ENCODE measurements at regions not wholly inside any gene's neighbourhood (a gene's known extent, or its start where the extent isn't known, plus 50 kb on each side); places are given as distances from the start of the nearest gene placed in this dataset.

GRCh38 chr3:64385277-64385676 lies 160.0 kb upstream of the PRICKLE2 start:
- Histone ChIP-seq H3K9ac (ENCODE audit: low read length) (no peak overlapping the region), H3K36me3 (ENCODE audit: control insufficient read depth in 1 of 2, insufficient read depth in 2 of 2, low read length in 2 of 2) (no peaks in the 10 kb centered on the region), H3K79me1 (ENCODE audit: low read length) (no peaks in the 10 kb centered on the region), H4K12ac (ENCODE audit: low read depth, low read length) (no peak overlapping the region), H4K8ac (ENCODE audit: low read depth, low read length) (no peak overlapping the region), H3K18ac (ENCODE audit: low read length) (no peak overlapping the region), H2AK5ac (ENCODE audit: low read length) (no peak overlapping the region), H3K4me2 (ENCODE audit: low read length) (no peak overlapping the region), H3K14ac (ENCODE audit: low read length) (no peak overlapping the region), H2BK120ac (ENCODE audit: insufficient read depth, low read length, poor library complexity) (no peak overlapping the region), H3K4me3 (ENCODE audit: low read depth, low read length) (no peak overlapping the region), H2BK12ac (ENCODE audit: low read length) (no peak overlapping the region), H3K23ac (ENCODE audit: low read length) (no peak overlapping the region), H3K4me1 (ENCODE audit: control insufficient read depth in 1 of 2, insufficient read depth in 2 of 2, low read length in 2 of 2) (no peaks in the 10 kb centered on the region), H3K79me2 (ENCODE audit: control insufficient read depth, insufficient read depth, low read length, poor library complexity) (no peaks in the 10 kb centered on the region), H2BK5ac (ENCODE audit: low read depth, low read length, poor library complexity) (no peak overlapping the region), H3K27me3 (ENCODE audit: insufficient read depth, low read length) (no peaks in the 10 kb centered on the region), H2AFZ (ENCODE audit: insufficient read depth, low read length, poor library complexity) (no peak overlapping the region), H3K27ac (ENCODE audit: low read depth, low read length) (no peak overlapping the region), H4K91ac (ENCODE audit: low read depth, low read length) (no peak overlapping the region), H3K9me3 (ENCODE audit: insufficient read depth, low read depth, low read length) (no peaks in the 10 kb centered on the region), H3K4ac (ENCODE audit: low read depth, low read length) (no peak overlapping the region)
- no peak for DNase-seq
- no CpG with 5 or more reads among the region's 5 CpGs for WGBS (ENCODE audit: extremely low coverage, insufficient coverage, insufficient read length)

GRCh38 chr3:64384561-64384960 lies 159.3 kb upstream of the PRICKLE2 start:
- H3K4ac ChIP-seq (ENCODE audit: low read depth, low read length), result no peak overlapping the region
- no CpG with 5 or more reads among the region's 3 CpGs for WGBS (ENCODE audit: extremely low coverage, insufficient coverage, insufficient read length)
- H3K79me2 ChIP-seq (ENCODE audit: control insufficient read depth, insufficient read depth, low read length, poor library complexity), result no peaks in the 10 kb centered on the region
- no peak overlapping the region for H3K18ac ChIP-seq (ENCODE audit: low read length)
- no peak overlapping the region for H2AFZ ChIP-seq (ENCODE audit: insufficient read depth, low read length, poor library complexity)
- H2BK120ac ChIP-seq (ENCODE audit: insufficient read depth, low read length, poor library complexity), result no peak overlapping the region
- H3K4me1 ChIP-seq (ENCODE audit: control insufficient read depth in 1 of 2, insufficient read depth in 2 of 2, low read length in 2 of 2), result no peaks in the 10 kb centered on the region
- no peak overlapping the region for H4K8ac ChIP-seq (ENCODE audit: low read depth, low read length)
- H3K27me3 ChIP-seq (ENCODE audit: insufficient read depth, low read length), result no peaks in the 10 kb centered on the region
- H3K4me3 ChIP-seq (ENCODE audit: low read depth, low read length), result no peak overlapping the region
- no peaks in the 10 kb centered on the region for H3K79me1 ChIP-seq (ENCODE audit: low read length)
- no peak overlapping the region for H4K12ac ChIP-seq (ENCODE audit: low read depth, low read length)
- no peak overlapping the region for H2BK5ac ChIP-seq (ENCODE audit: low read depth, low read length, poor library complexity)
- H3K9me3 ChIP-seq (ENCODE audit: insufficient read depth, low read depth, low read length), result no peaks in the 10 kb centered on the region
- H2BK12ac ChIP-seq (ENCODE audit: low read length), result no peak overlapping the region
- H3K4me2 ChIP-seq (ENCODE audit: low read length), result no peak overlapping the region
- no peak overlapping the region for H4K91ac ChIP-seq (ENCODE audit: low read depth, low read length)
- H3K9ac ChIP-seq (ENCODE audit: low read length), result no peak overlapping the region
- no peak overlapping the region for H2AK5ac ChIP-seq (ENCODE audit: low read length)
- no peak for DNase-seq
- no peak overlapping the region for H3K23ac ChIP-seq (ENCODE audit: low read length)
- no peaks in the 10 kb centered on the region for H3K36me3 ChIP-seq (ENCODE audit: control insufficient read depth in 1 of 2, insufficient read depth in 2 of 2, low read length in 2 of 2)
- H3K27ac ChIP-seq (ENCODE audit: low read depth, low read length), result no peak overlapping the region
- H3K14ac ChIP-seq (ENCODE audit: low read length), result no peak overlapping the region

GRCh38 chr3:64382153-64382552 lies 156.9 kb upstream of the PRICKLE2 start:
- Histone ChIP-seq H3K79me2 (ENCODE audit: control insufficient read depth, insufficient read depth, low read length, poor library complexity) (no peaks in the 10 kb centered on the region), H4K8ac (ENCODE audit: low read depth, low read length) (no peak overlapping the region), H3K4me1 (ENCODE audit: control insufficient read depth in 1 of 2, insufficient read depth in 2 of 2, low read length in 2 of 2) (no peaks in the 10 kb centered on the region), H4K91ac (ENCODE audit: low read depth, low read length) (no peak overlapping the region), H2AK5ac (ENCODE audit: low read length) (no peak overlapping the region), H3K23ac (ENCODE audit: low read length) (no peak overlapping the region), H2BK12ac (ENCODE audit: low read length) (no peak overlapping the region), H3K14ac (ENCODE audit: low read length) (no peak overlapping the region), H3K18ac (ENCODE audit: low read length) (no peak overlapping the region), H4K12ac (ENCODE audit: low read depth, low read length) (no peak overlapping the region), H2BK120ac (ENCODE audit: insufficient read depth, low read length, poor library complexity) (no peak overlapping the region), H3K27me3 (ENCODE audit: insufficient read depth, low read length) (no peaks in the 10 kb centered on the region), H3K4me2 (ENCODE audit: low read length) (no peak overlapping the region), H3K36me3 (ENCODE audit: control insufficient read depth in 1 of 2, insufficient read depth in 2 of 2, low read length in 2 of 2) (no peaks in the 10 kb centered on the region), H2BK5ac (ENCODE audit: low read depth, low read length, poor library complexity) (no peak overlapping the region), H3K9me3 (ENCODE audit: insufficient read depth, low read depth, low read length) (no peaks in the 10 kb centered on the region), H3K79me1 (ENCODE audit: low read length) (no peaks in the 10 kb centered on the region), H3K27ac (ENCODE audit: low read depth, low read length) (no peak overlapping the region), H3K4ac (ENCODE audit: low read depth, low read length) (no peak overlapping the region), H3K9ac (ENCODE audit: low read length) (no peak overlapping the region), H2AFZ (ENCODE audit: insufficient read depth, low read length, poor library complexity) (no peak overlapping the region), H3K4me3 (ENCODE audit: low read depth, low read length) (no peak overlapping the region)
- WGBS (ENCODE audit: extremely low coverage, insufficient coverage, insufficient read length), result no CpG with 5 or more reads among the region's 2 CpGs
- no peak for DNase-seq

- Histone ChIP-seq H4K12ac (ENCODE audit: low read depth, low read length) (no peak overlapping the region), H3K4me1 (ENCODE audit: control insufficient read depth in 1 of 2, insufficient read depth in 2 of 2, low read length in 2 of 2) (no peaks in the 10 kb centered on the region), H2AK5ac (ENCODE audit: low read length) (no peak overlapping the region), H3K79me1 (ENCODE audit: low read length) (no peaks in the 10 kb centered on the region), H3K23ac (ENCODE audit: low read length) (no peak overlapping the region), H3K27ac (ENCODE audit: low read depth, low read length) (no peak overlapping the region), H3K4ac (ENCODE audit: low read depth, low read length) (no peak overlapping the region), H4K91ac (ENCODE audit: low read depth, low read length) (no peak overlapping the region), H3K27me3 (ENCODE audit: insufficient read depth, low read length) (no peaks in the 10 kb centered on the region), H3K18ac (ENCODE audit: low read length) (no peak overlapping the region), H2BK5ac (ENCODE audit: low read depth, low read length, poor library complexity) (no peak overlapping the region), H3K4me3 (ENCODE audit: low read depth, low read length) (no peak overlapping the region), H3K79me2 (ENCODE audit: control insufficient read depth, insufficient read depth, low read length, poor library complexity) (no peaks in the 10 kb centered on the region), H3K14ac (ENCODE audit: low read length) (no peak overlapping the region), H3K9me3 (ENCODE audit: insufficient read depth, low read depth, low read length) (no peaks in the 10 kb centered on the region), H3K36me3 (ENCODE audit: control insufficient read depth in 1 of 2, insufficient read depth in 2 of 2, low read length in 2 of 2) (no peaks in the 10 kb centered on the region), H2BK120ac (ENCODE audit: insufficient read depth, low read length, poor library complexity) (no peak overlapping the region), H3K4me2 (ENCODE audit: low read length) (no peak overlapping the region), H2BK12ac (ENCODE audit: low read length) (no peak overlapping the region), H3K9ac (ENCODE audit: low read length) (no peak overlapping the region), H2AFZ (ENCODE audit: insufficient read depth, low read length, poor library complexity) (no peak overlapping the region), H4K8ac (ENCODE audit: low read depth, low read length) (no peak overlapping the region)
- no CpG with 5 or more reads among the region's 4 CpGs for WGBS (ENCODE audit: extremely low coverage, insufficient coverage, insufficient read length)
- no peak for DNase-seq
Measured at GRCh38 chr3:64381367-64381766, 156.1 kb upstream of the PRICKLE2 start.

Data from trophoblast cell (in vitro differentiated cells and primary cell).